Esophagus squamous epithelium (tissue), 5 donors: ENCODE measurements at regions not wholly inside any gene's neighbourhood (a gene's known extent, or its start where the extent isn't known, plus 50 kb on each side); places are given as distances from the start of the nearest gene placed in this dataset.

Experiments used
- DNase-seq: peaks from one replicate; lab custom pipeline; 2025; lab: John Stamatoyannopoulos, UW
- H3K27ac ChIP-seq, 4 donors: fragments of 200-600 bp; sonication (generic); one replicate each; pipeline ENCODE4 v1.5.1; 2016 to 2019; ENCODE audit warnings: mild to moderate bottlenecking in 1 of 4
- H3K27me3 ChIP-seq, 4 donors: fragments of 200-600 bp; sonication (generic); 1 replicate in 3 of 4; 2 replicates in 1 of 4; pipeline versions ENCODE4 v1.5.1 to v1.6.0; 2017 to 2021; ENCODE audit warnings: antibody characterized with exemption in 1 of 4
- H3K36me3 ChIP-seq, 3 donors: fragments of 200-600 bp; sonication (generic); one replicate each; pipeline ENCODE4 v1.5.1; 2016 to 2019
- H3K4me1 ChIP-seq, 3 donors: fragments of 200-600 bp; sonication (generic); one replicate each; pipeline ENCODE4 v1.5.1; 2017 to 2019
- H3K4me3 ChIP-seq, 4 donors: fragments of 200-600 bp; sonication (generic); 1 replicate in 3 of 4; 2 replicates in 1 of 4; pipeline ENCODE4 v1.5.1; 2016 to 2019; ENCODE audit warnings: mild to moderate bottlenecking in 2 of 4, moderate library complexity in 1 of 4
- H3K9me3 ChIP-seq, 3 donors: fragments of 200-600 bp; sonication (generic); one replicate each; pipeline ENCODE4 v1.5.1; 2016 to 2019
- CTCF ChIP-seq, 6 experiments: fragments of 450-650 bp in 4 of 6; fragments of 200-600 bp in 2 of 6; sonication (generic) in 2 of 6; IDR thresholded peaks; one replicate each; pipeline ENCODE4 v1.5.1; 2016 to 2019; ENCODE audit warnings: antibody characterized with exemption in 6 of 6, mild to moderate bottlenecking in 4 of 6, moderate library complexity in 4 of 6
- POLR2A ChIP-seq, 4 donors: fragments of 450-650 bp; IDR thresholded peaks; one replicate each; pipeline ENCODE4 v1.6.1; 2017; ENCODE audit warnings: antibody characterized with exemption in 4 of 4, mild to moderate bottlenecking in 4 of 4, moderate library complexity in 3 of 4
- WGBS, 2 donors: methylation state at CpG; one replicate each; pipeline ENCODE4 v1.1.5; 2018; 5-methylcytosine and 5-hydroxymethylcytosine counted together
- intact Hi-C: fragments of 100-400 bp; cut with DNase I; formaldehyde crosslinking; loops from one replicate; pipeline ENCODE4 v1.15.0; 2022
- donor health status: DM: yes; HTN: yes; CAD: no.

- intact Hi-C loops = no loop called here
- Histone ChIP-seq H3K4me3 (no peak overlapping the region), H3K27ac (no peak overlapping the region), H3K4me1 (no peaks in the 10 kb centered on the region), H3K36me3 (no peaks in the 10 kb centered on the region), H3K27me3 (no peaks in the 10 kb centered on the region), H3K9me3 (no peaks in the 10 kb centered on the region)
- TF ChIP-seq CTCF (IDR thresholded peaks at IDR 0.05) = no peak
- TF ChIP-seq POLR2A (IDR thresholded peaks at IDR 0.05) = no peak
- no peak for DNase-seq
Observed at GRCh38 chr16:59558679-59559078, 824.6 kb upstream of the GOT2 start.

GRCh38 chr16:59552164-59552563 is 818.0 kb upstream of the GOT2 start:
- 52 to 58% methylated on average over 5 of the region's 5 CpGs for WGBS, 2 donors
- no peak for DNase-seq
- no peak overlapping the region for H3K27ac ChIP-seq
- H3K27me3 ChIP-seq = no peaks in the 10 kb centered on the region
- no peaks in the 10 kb centered on the region for H3K9me3 ChIP-seq
- no peaks in the 10 kb centered on the region for H3K4me1 ChIP-seq
- intact Hi-C loops = no loop called here
- H3K4me3 ChIP-seq = no peak overlapping the region
- TF ChIP-seq POLR2A (IDR thresholded peaks at IDR 0.05) (no peak), CTCF (IDR thresholded peaks at IDR 0.05) (no peak)
- H3K36me3 ChIP-seq = no peaks in the 10 kb centered on the region

- TF ChIP-seq CTCF (IDR thresholded peaks at IDR 0.05) (no peak), POLR2A (IDR thresholded peaks at IDR 0.05) (no peak)
- Histone ChIP-seq H3K36me3 (no peaks in the 10 kb centered on the region), H3K27me3 (no peaks in the 10 kb centered on the region), H3K9me3 (no peaks in the 10 kb centered on the region), H3K27ac (no peak overlapping the region), H3K4me3 (no peak overlapping the region), H3K4me1 (no peaks in the 10 kb centered on the region)
- no peak for DNase-seq
- 41 to 63% methylated on average over 1 of the region's 1 CpG for WGBS, 2 donors
- intact Hi-C loops = no loop called here
Observed at GRCh38 chr16:59545721-59546120, 811.6 kb upstream of the GOT2 start.

GRCh38 chr16:59543641-59544040 is 809.5 kb upstream of the GOT2 start:
- Histone ChIP-seq H3K27me3 (no peaks in the 10 kb centered on the region), H3K27ac (no peak overlapping the region), H3K4me1 (no peaks in the 10 kb centered on the region), H3K9me3 (no peaks in the 10 kb centered on the region), H3K36me3 (no peaks in the 10 kb centered on the region), H3K4me3 (no peak overlapping the region)
- intact Hi-C loops = no loop called here
- 23 to 33% methylated on average over 4 of the region's 4 CpGs for WGBS, 2 donors
- no peak for DNase-seq
- TF ChIP-seq CTCF (IDR thresholded peaks at IDR 0.05) (no peak), POLR2A (IDR thresholded peaks at IDR 0.05) (no peak)

- H3K36me3 ChIP-seq = no peaks in the 10 kb centered on the region
- no peaks in the 10 kb centered on the region for H3K4me1 ChIP-seq
- no peak overlapping the region for H3K27ac ChIP-seq
- no peak for DNase-seq
- WGBS, 2 donors = 76 to 83% methylated on average over 8 of the region's 8 CpGs
- no peaks in the 10 kb centered on the region for H3K9me3 ChIP-seq
- no peak for TF ChIP-seq CTCF (IDR thresholded peaks at IDR 0.05)
- TF ChIP-seq POLR2A (IDR thresholded peaks at IDR 0.05) = no peak
- intact Hi-C loops = no loop called here
- H3K27me3 ChIP-seq = no peaks in the 10 kb centered on the region
- no peak overlapping the region for H3K4me3 ChIP-seq
Observed at GRCh38 chr16:59540621-59541020, 806.5 kb upstream of the GOT2 start.
